CD4-positive, alpha-beta T cell treated with Interleukin-10 for 1 hour (primary cell): ENCODE measurements at regions not wholly inside any gene's neighbourhood (a gene's known extent, or its start where the extent isn't known, plus 50 kb on each side); places are given as distances from the start of the nearest gene placed in this dataset.
"Not testable (repeated sequence)": the region's sequence is repeated elsewhere in the genome, so short reads cannot be mapped to it uniquely, and the experiment has no call there.

ENCODE experiments used
- DNase-seq: peaks from one replicate; pipeline ENCODE4 v3.0.0-alpha.2; 2020

GRCh38 chr2:58616961-58617360 lies 375.8 kb upstream of the FANCL start:
- DNase-seq: no peak

- no peak for DNase-seq
Measured at GRCh38 chr2:58614219-58614618, 373.1 kb upstream of the FANCL start.

GRCh38 chr2:58612973-58613372 lies 371.8 kb upstream of the FANCL start:
- DNase-seq: no peak

- no peak for DNase-seq
Measured at GRCh38 chr2:58609326-58609725, 368.2 kb upstream of the FANCL start.

GRCh38 chr2:58608146-58608545 lies 367.0 kb upstream of the FANCL start:
- no peak for DNase-seq

- DNase-seq: no peak
Measured at GRCh38 chr2:58607448-58607847, 366.3 kb upstream of the FANCL start.

- DNase-seq: no peak
Measured at GRCh38 chr2:58606799-58607198, 365.7 kb upstream of the FANCL start.

- no peak for DNase-seq
Measured at GRCh38 chr2:58604096-58604495, 363.0 kb upstream of the FANCL start.

GRCh38 chr2:58601017-58601416 lies 359.9 kb upstream of the FANCL start:
- no peak for DNase-seq

GRCh38 chr2:58598171-58598570 lies 357.0 kb upstream of the FANCL start:
- DNase-seq: no peak

GRCh38 chr2:58595714-58596113 lies 354.6 kb upstream of the FANCL start:
- no peak for DNase-seq

GRCh38 chr2:58594762-58595161 lies 353.6 kb upstream of the FANCL start:
- no peak for DNase-seq

- no peak for DNase-seq
Measured at GRCh38 chr2:58594175-58594574, 353.1 kb upstream of the FANCL start.

GRCh38 chr2:58586178-58586577 lies 345.1 kb upstream of the FANCL start:
- not testable (repeated sequence) for DNase-seq

GRCh38 chr2:58585233-58585632 lies 344.1 kb upstream of the FANCL start:
- DNase-seq: no peak

- DNase-seq: no peak
Measured at GRCh38 chr2:58584606-58585118, 343.5 kb upstream of the FANCL start.

GRCh38 chr2:58578276-58578675 lies 337.2 kb upstream of the FANCL start:
- no peak for DNase-seq

- DNase-seq: no peak
Measured at GRCh38 chr2:58574873-58575272, 333.7 kb upstream of the FANCL start.

GRCh38 chr2:58572731-58573130 lies 331.6 kb upstream of the FANCL start:
- DNase-seq: no peak

- DNase-seq: peak; percentile 4
Measured at GRCh38 chr2:58571181-58571852, 330.2 kb upstream of the FANCL start.

GRCh38 chr2:58569475-58570185 lies 328.5 kb upstream of the FANCL start:
- DNase-seq: peak; percentile 3

GRCh38 chr2:58568901-58569300 lies 327.8 kb upstream of the FANCL start:
- DNase-seq: no peak

- no peak for DNase-seq
Measured at GRCh38 chr2:58562276-58562675, 321.2 kb upstream of the FANCL start.

GRCh38 chr2:58560531-58560930 lies 319.4 kb upstream of the FANCL start:
- no peak for DNase-seq

- DNase-seq: no peak
Measured at GRCh38 chr2:58558881-58559280, 317.8 kb upstream of the FANCL start.
